Panc1 (cell line): ENCODE measurements at regions not wholly inside any gene's neighbourhood (a gene's known extent, or its start where the extent isn't known, plus 50 kb on each side); places are given as distances from the start of the nearest gene placed in this dataset.

Experiments used
- ATAC-seq: fragments of 200-7000 bp; cut with Tn5 transposase; 2 replicates; pipeline ENCODE4 v1.9.1; 2020; ENCODE audit warnings: mild to moderate bottlenecking, moderate library complexity
- BruUV-seq: library from RNA; stranded (reverse); fragments of 400-500 nt; replicated peaks from 2 replicates; lab custom pipeline; 2021; lab: Mats Ljungman, UMichigan
- CTCF ChIA-PET: fragments of 300-600 bp; sonication (Branson Sonifier 250); formaldehyde crosslinking; loops from one replicate; lab custom pipeline; 2022; ENCODE audit warnings: antibody characterized with exemption; lab: Charles Lee
- POLR2A ChIA-PET: fragments of 300-600 bp; sonication (Branson Sonifier 250); formaldehyde crosslinking; loops from one replicate; lab custom pipeline; 2022; ENCODE audit warnings: antibody characterized with exemption; lab: Charles Lee
- DNase-seq: peaks from one replicate; pipeline ENCODE4 v3.0.0-alpha.2; 2010; ENCODE audit warnings: low read depth, low spot score
- H3K27ac ChIP-seq: 2 replicates; pipeline ENCODE4 v1.5.1; 2011; ENCODE audit warnings: mild to moderate bottlenecking, low read length, inconsistent platforms
- H3K27me3 ChIP-seq: fragments of 200-500 bp; sonication (Bioruptor generic); 2 replicates; pipeline ENCODE4 v1.6.0; 2014; ENCODE audit warnings: low read length, inconsistent platforms; ENCODE audit not compliant: control insufficient read depth, insufficient read depth
- H3K36me3 ChIP-seq: fragments of 200-500 bp; sonication (Bioruptor generic); 2 replicates; pipeline ENCODE4 v1.5.1; 2014; ENCODE audit warnings: inconsistent platforms, mild to moderate bottlenecking, low read length, moderate library complexity; ENCODE audit not compliant: control insufficient read depth, insufficient read depth
- H3K4me1 ChIP-seq: 2 replicates; pipeline ENCODE4 v1.5.1; 2011; ENCODE audit warnings: inconsistent platforms, mild to moderate bottlenecking, low read length, moderate library complexity; ENCODE audit not compliant: control insufficient read depth, insufficient read depth
- H3K4me3 ChIP-seq, 2 experiments: 2 replicates each; pipeline ENCODE4 v1.5.1; 2011 to 2012; ENCODE audit warnings: low read depth in 2 of 2, low read length in 2 of 2, mild to moderate bottlenecking in 2 of 2, inconsistent platforms in 1 of 2, moderate library complexity in 1 of 2
- H3K9me3 ChIP-seq: fragments of 200-500 bp; sonication (Bioruptor generic); 2 replicates; pipeline ENCODE4 v1.5.1; 2014; ENCODE audit warnings: low read depth, mild to moderate bottlenecking, inconsistent platforms, low read length, moderate library complexity; ENCODE audit not compliant: control insufficient read depth, insufficient read depth
- SIN3A ChIP-seq: IDR thresholded peaks from 2 replicates; pipeline ENCODE4 v1.6.1; 2012; ENCODE audit warnings: low read depth, mild to moderate bottlenecking, low read length, moderate library complexity, borderline replicate concordance; ENCODE audit not compliant: insufficient read depth
- TCF7L2 ChIP-seq: IDR thresholded peaks from 2 replicates; pipeline ENCODE4 v1.6.1; 2011; ENCODE audit warnings: mild to moderate bottlenecking, low read depth, low read length, inconsistent platforms
- in situ Hi-C: cut with HindIII; loops from 2 replicates; pipeline ENCODE4 v1.10.0; 2016; ENCODE audit warnings: low sequenced_read_pairs, low pct_unique_long_range_greater_than_20kb
- intact Hi-C: fragments of 100-400 bp; cut with micrococcal nuclease; formaldehyde crosslinking; loops from one replicate; pipeline ENCODE4 v1.10.0; 2022; ENCODE audit not compliant: unreplicated experiment
- TF ChIP-seq, protein P1 (sequence below), 2 experiments: IDR thresholded peaks; 2 replicates each; pipeline ENCODE4 v1.6.1; 2011 to 2012; ENCODE audit warnings: low read depth in 2 of 2, control low read depth in 1 of 2, low read length in 1 of 2, mild to moderate bottlenecking in 1 of 2, moderate library complexity in 1 of 2; ENCODE audit not compliant: insufficient read depth in 1 of 2
- TF ChIP-seq, protein P2 (sequence below): fragments of 450-650 bp; IDR thresholded peaks from 2 replicates; pipeline ENCODE4 v1.5.1; 2017; ENCODE audit warnings: mild to moderate bottlenecking

DNA sequence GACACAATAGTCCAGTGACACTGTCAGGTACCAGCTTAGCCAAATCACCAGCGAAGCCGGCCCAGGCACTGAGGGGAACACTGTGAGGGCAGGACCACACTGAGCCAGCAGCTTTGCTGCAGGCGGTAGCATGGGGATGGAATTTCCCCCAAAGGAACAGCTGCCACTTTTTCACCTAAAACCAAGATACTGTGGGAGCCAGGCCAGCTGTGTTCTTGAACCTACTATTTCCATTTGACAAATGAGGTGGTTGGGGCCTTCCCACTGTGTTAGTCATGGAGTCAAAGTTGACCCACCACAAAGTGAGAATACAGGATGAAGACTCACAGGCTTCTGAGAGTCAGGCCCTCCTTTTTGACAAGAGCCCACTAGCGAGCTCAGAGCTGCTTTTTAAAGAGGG is 70.7 kb upstream of the SH3RF1 start:
- CTCF ChIA-PET, result no interaction called here
- POLR2A ChIA-PET, result no interaction called here
- no peak overlapping the region for H3K27ac ChIP-seq
- in situ Hi-C loops (no loop called here), intact Hi-C loops (no loop called here)
- no peak for ATAC-seq
- H3K27me3 ChIP-seq, result no peaks in the 10 kb centered on the region
- H3K4me3 ChIP-seq, result no peak overlapping the region
- H3K36me3 ChIP-seq, result no peaks in the 10 kb centered on the region
- no TSS peak for BruUV-seq
- no peak for DNase-seq
- TF ChIP-seq TCF7L2 (no peak), SIN3A (no peak)
- TF ChIP-seq, protein P1, sequence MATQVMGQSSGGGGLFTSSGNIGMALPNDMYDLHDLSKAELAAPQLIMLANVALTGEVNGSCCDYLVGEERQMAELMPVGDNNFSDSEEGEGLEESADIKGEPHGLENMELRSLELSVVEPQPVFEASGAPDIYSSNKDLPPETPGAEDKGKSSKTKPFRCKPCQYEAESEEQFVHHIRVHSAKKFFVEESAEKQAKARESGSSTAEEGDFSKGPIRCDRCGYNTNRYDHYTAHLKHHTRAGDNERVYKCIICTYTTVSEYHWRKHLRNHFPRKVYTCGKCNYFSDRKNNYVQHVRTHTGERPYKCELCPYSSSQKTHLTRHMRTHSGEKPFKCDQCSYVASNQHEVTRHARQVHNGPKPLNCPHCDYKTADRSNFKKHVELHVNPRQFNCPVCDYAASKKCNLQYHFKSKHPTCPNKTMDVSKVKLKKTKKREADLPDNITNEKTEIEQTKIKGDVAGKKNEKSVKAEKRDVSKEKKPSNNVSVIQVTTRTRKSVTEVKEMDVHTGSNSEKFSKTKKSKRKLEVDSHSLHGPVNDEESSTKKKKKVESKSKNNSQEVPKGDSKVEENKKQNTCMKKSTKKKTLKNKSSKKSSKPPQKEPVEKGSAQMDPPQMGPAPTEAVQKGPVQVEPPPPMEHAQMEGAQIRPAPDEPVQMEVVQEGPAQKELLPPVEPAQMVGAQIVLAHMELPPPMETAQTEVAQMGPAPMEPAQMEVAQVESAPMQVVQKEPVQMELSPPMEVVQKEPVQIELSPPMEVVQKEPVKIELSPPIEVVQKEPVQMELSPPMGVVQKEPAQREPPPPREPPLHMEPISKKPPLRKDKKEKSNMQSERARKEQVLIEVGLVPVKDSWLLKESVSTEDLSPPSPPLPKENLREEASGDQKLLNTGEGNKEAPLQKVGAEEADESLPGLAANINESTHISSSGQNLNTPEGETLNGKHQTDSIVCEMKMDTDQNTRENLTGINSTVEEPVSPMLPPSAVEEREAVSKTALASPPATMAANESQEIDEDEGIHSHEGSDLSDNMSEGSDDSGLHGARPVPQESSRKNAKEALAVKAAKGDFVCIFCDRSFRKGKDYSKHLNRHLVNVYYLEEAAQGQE (IDR thresholded peaks at IDR 0.05; ENCODE audit: insufficient read depth in 1 of 2, low read depth in 2 of 2, low read length in 1 of 2), result no peak
- TF ChIP-seq, protein P2, sequence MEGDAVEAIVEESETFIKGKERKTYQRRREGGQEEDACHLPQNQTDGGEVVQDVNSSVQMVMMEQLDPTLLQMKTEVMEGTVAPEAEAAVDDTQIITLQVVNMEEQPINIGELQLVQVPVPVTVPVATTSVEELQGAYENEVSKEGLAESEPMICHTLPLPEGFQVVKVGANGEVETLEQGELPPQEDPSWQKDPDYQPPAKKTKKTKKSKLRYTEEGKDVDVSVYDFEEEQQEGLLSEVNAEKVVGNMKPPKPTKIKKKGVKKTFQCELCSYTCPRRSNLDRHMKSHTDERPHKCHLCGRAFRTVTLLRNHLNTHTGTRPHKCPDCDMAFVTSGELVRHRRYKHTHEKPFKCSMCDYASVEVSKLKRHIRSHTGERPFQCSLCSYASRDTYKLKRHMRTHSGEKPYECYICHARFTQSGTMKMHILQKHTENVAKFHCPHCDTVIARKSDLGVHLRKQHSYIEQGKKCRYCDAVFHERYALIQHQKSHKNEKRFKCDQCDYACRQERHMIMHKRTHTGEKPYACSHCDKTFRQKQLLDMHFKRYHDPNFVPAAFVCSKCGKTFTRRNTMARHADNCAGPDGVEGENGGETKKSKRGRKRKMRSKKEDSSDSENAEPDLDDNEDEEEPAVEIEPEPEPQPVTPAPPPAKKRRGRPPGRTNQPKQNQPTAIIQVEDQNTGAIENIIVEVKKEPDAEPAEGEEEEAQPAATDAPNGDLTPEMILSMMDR, result no peak
- H3K4me1 ChIP-seq, result no peaks in the 10 kb centered on the region
- H3K9me3 ChIP-seq, result no peaks in the 10 kb centered on the region

GRCh38 chr4:169340834-169341233 is 70.1 kb upstream of the SH3RF1 start:
- TF ChIP-seq TCF7L2 (no peak), SIN3A (no peak)
- TF ChIP-seq, protein P1 (IDR thresholded peaks at IDR 0.05; ENCODE audit: insufficient read depth in 1 of 2, low read depth in 2 of 2, low read length in 1 of 2), result no peak
- TF ChIP-seq, protein P2, result no peak
- in situ Hi-C loops, result no loop called here
- no peak for DNase-seq

More at GRCh38 chr4:169340834-169341233, 70.1 kb upstream of the SH3RF1 start:
- Histone ChIP-seq H3K36me3 (no peaks in the 10 kb centered on the region), H3K4me3 (no peak overlapping the region), H3K27ac (no peak overlapping the region), H3K27me3 (no peaks in the 10 kb centered on the region), H3K4me1 (no peaks in the 10 kb centered on the region), H3K9me3 (no peaks in the 10 kb centered on the region)
- intact Hi-C loops, result no loop called here
- ATAC-seq, result no peak
- BruUV-seq, result no TSS peak
- ChIA-PET POLR2A (no interaction called here), CTCF (interaction anchor here (0.8 kb wide), 1 partner anchor 1175 kb away, joined by 4 read pairs; no protein-coding TSS in a partner anchor)
